Activated CD8-positive, alpha-beta T cell treated with anti-CD3 and anti-CD28 coated beads, Interleukin-2, amount 10 ng/mL, durations not matched to agents 7 days and 5 days (primary cell): ENCODE measurements at regions not wholly inside any gene's neighbourhood (a gene's known extent, or its start where the extent isn't known, plus 50 kb on each side); places are given as distances from the start of the nearest gene placed in this dataset.

Experiments used
- ATAC-seq: fragments of 150-1000 bp; cut with Tn5 transposase; one replicate; pipeline ENCODE4 v1.10.0; 2021; ENCODE audit warnings: moderate library complexity
- CTCF ChIA-PET: fragments of 350-600 bp; sonication (Branson Sonifier 250); formaldehyde crosslinking; loops from one replicate; lab custom pipeline; 2021; ENCODE audit warnings: antibody characterized with exemption; lab: Charles Lee
- POLR2A ChIA-PET: fragments of 350-600 bp; sonication (Branson Sonifier 250); formaldehyde crosslinking; loops from one replicate; lab custom pipeline; 2021; ENCODE audit warnings: antibody characterized with exemption; lab: Charles Lee
- DNase-seq: peaks from one replicate; pipeline ENCODE4 v3.0.0-alpha.2; 2020
- H3K27ac Mint-ChIP-seq: one replicate; pipeline ENCODE4 v1.8.0; 2021; ENCODE audit warnings: mild to moderate bottlenecking, mixed read lengths
- H3K27me3 Mint-ChIP-seq: one replicate; pipeline ENCODE4 v1.8.0; 2021; ENCODE audit warnings: low read depth, mixed read lengths
- H3K36me3 Mint-ChIP-seq: one replicate; pipeline ENCODE4 v1.8.0; 2021; ENCODE audit warnings: low read depth, mixed read lengths
- H3K4me1 Mint-ChIP-seq: one replicate; pipeline ENCODE4 v1.8.0; 2021; ENCODE audit warnings: low read depth, mixed read lengths
- H3K4me3 Mint-ChIP-seq: one replicate; pipeline ENCODE4 v1.8.0; 2021; ENCODE audit warnings: mild to moderate bottlenecking, mixed read lengths
- H3K9me3 Mint-ChIP-seq: one replicate; pipeline ENCODE4 v1.8.0; 2022; ENCODE audit warnings: mixed read lengths; ENCODE audit not compliant: insufficient read depth

DNA sequence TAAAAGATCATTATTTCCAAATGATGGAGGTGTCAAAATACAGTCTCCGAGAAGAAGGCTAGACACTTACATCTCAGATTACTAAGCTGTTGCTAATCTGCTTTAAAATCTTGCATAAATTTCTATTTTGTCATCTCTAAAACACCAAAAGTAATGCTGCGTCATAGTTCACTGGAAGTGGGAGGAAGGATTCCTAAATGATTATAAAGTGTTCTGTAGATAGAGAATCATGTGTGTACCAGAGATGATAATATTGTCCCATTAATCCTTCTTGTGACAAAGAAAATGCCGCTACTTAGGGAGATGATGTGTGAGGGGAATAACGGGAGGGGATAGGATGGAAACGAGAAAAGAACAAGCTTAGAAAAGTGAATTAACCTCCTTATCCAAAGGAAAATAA lies 268.6 kb downstream of the JRKL start:
- CTCF ChIA-PET: no interaction called here

DNA sequence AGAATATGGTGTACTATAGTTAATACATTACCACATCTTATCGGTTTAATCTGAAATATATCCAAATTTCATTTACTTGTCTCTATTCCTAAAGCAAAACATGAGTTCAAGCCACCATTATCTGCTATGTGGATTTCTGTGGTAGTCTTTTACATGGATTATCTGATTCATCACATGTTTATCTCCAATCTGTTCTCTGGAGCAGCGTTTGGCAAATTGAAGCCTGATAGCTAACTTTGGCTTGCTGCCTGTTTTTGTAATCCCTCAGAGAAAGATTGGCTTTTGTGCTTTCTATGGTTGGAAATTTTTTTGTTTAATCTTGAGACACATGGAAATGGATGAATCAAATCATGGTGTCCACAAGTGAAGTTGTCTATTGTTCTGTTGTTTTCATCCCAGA lies 274.3 kb downstream of the JRKL start:
- ChIA-PET CTCF (no interaction called here), POLR2A (no interaction called here)
- H3K9me3 Mint-ChIP-seq: no peaks in the 10 kb centered on the region
- no peak for DNase-seq
- no peak overlapping the region for H3K27ac Mint-ChIP-seq
- no peak for ATAC-seq
- H3K4me3 Mint-ChIP-seq: no peak overlapping the region
- H3K4me1 Mint-ChIP-seq: no peaks in the 10 kb centered on the region
- no peaks in the 10 kb centered on the region for H3K36me3 Mint-ChIP-seq
- H3K27me3 Mint-ChIP-seq: no peaks in the 10 kb centered on the region

More for the DNA sequence above, 268.6 kb downstream of the JRKL start:
- Mint-ChIP-seq H3K27me3 (no peaks in the 10 kb centered on the region), H3K36me3 (no peaks in the 10 kb centered on the region), H3K9me3 (no peaks in the 10 kb centered on the region), H3K4me3 (no peak overlapping the region), H3K4me1 (no peaks in the 10 kb centered on the region), H3K27ac (no peak overlapping the region)
- ATAC-seq: no peak
- no peak for DNase-seq
- POLR2A ChIA-PET: no interaction called here

DNA sequence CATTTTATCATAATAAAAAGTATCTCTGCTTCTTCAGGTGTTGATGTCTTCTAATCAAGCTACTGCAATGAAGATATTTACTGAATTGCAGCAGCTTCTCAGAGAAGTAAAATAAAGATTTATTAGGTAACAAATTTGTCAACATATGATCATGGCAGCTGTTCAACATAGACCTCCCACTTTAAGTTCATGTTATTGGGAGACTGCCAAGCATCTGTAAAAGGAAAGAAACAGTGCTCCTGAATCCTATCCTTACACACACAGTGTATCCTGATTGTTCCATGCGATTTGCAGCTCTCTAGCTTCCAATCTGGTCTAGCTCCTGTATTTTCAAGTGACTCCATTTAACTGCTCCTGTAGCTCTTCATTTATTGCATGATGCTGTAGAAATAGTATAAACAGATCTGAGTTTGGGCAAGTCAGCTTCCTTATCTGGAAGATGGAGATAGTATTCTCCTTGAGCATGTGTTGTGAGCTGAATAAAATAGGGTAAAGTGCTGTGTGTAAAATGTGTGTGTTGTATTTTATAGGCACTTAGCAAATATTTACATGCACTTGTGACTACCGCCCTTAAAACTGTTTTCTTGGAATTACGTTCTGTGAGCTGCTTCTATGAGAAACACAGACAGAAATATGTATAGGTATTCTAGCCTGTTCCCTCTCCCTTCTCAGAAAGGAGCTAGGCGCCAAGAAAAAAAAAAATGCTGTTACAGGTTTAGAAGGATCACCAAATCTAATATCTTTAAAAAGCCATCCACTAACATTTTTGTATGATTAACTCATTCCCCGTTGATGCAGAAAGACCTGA lies 290.6 kb downstream of the JRKL start:
- DNase-seq (no peak), ATAC-seq (no peak)
- no peaks in the 10 kb centered on the region for H3K4me1 Mint-ChIP-seq
- ChIA-PET CTCF (interaction anchor here (1.9 kb wide), 1 partner anchor 216 kb away, joined by 4 read pairs; no protein-coding TSS in a partner anchor), POLR2A (no interaction called here)
- H3K4me3 Mint-ChIP-seq: no peak overlapping the region
- no peaks in the 10 kb centered on the region for H3K36me3 Mint-ChIP-seq
- H3K27ac Mint-ChIP-seq: no peak overlapping the region
- H3K27me3 Mint-ChIP-seq: no peaks in the 10 kb centered on the region
- peaks cover 3% of the 10 kb centered on the region for H3K9me3 Mint-ChIP-seq

DNA sequence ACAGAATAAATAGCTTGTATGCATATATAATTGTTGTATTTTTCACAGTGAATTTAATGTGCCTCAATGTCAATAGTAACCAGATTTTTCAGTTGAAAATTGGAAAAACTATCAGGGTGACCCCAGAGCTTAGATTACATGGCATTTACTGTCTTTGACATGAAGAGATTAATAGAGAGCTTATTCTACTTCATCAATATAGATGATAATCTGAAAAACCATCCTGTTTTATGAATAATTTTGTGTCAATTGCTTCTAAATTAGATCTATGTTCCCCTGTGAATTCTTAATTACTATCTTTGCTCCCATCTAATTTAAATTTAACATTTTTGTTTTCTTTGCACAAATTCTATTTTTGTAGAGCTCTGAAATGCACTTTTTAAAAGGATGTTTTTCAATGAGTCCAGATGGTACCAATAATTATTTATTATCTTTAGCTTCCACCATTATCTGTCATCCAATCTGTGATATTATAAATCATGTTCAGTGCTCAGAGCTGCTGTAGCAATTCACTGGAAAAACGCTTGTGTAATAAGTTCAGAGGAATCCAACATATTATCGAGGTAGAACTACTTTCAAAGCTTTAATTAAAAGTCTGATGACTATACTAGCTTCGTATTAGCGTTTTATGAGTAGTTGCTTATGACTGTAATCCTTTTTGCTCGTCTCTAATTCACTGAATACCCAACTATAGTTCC lies 291.4 kb downstream of the JRKL start:
- ChIA-PET CTCF (interaction anchor here (1.9 kb wide), 1 partner anchor 217 kb away, joined by 4 read pairs; no protein-coding TSS in a partner anchor), POLR2A (no interaction called here)
- Mint-ChIP-seq H3K27ac (no peak overlapping the region), H3K9me3 (peaks cover 3% of the 10 kb centered on the region), H3K36me3 (no peaks in the 10 kb centered on the region), H3K27me3 (no peaks in the 10 kb centered on the region), H3K4me1 (no peaks in the 10 kb centered on the region), H3K4me3 (no peak overlapping the region)
- no peak for ATAC-seq
- no peak for DNase-seq

DNA sequence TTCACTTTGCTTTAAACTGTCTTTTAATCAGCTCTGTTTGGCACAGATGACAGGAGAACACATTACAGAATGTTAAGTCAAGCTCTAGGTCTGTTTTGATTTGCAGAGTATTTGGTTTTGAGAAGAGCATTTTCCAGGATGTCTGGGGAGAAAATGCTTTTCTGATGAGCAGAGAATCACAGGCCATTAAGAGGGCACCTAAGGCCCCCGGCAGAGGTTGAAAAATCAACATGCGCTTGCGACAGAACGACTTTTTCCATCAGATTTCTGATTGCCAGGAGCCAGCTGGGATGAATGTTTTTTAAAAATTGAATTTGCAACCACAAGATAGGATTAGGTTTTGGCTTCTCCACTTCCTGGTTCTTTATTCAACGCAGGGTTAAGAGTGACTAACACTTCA lies 304.5 kb downstream of the JRKL start:
- Mint-ChIP-seq H3K9me3 (no peaks in the 10 kb centered on the region), H3K4me3 (no peak overlapping the region), H3K36me3 (no peaks in the 10 kb centered on the region), H3K4me1 (no peaks in the 10 kb centered on the region), H3K27me3 (no peaks in the 10 kb centered on the region), H3K27ac (no peak overlapping the region)
- ATAC-seq (no peak), DNase-seq (no peak)
- CTCF ChIA-PET: no interaction called here
- POLR2A ChIA-PET: no interaction called here

DNA sequence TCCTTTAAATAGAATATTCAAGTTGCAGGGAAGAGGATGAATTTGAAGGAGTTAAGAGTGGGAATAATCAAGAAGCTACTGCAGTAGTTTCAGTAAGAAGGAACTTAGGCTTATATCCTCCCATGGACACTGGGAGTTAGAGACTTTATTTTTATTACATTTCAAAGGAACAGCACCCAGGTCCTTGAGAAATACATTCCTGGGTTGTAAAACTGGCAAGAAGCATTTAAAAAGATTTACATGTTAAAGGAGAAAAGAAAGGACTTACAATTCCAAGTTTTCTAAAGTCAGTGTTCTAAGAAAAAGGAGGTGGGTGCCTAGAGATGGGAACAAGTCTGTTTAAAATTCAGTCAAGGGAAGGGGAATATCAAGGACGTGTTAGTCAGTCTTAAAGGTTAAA lies 306.9 kb downstream of the JRKL start:
- CTCF ChIA-PET: no interaction called here
- H3K4me1 Mint-ChIP-seq: no peaks in the 10 kb centered on the region

DNA sequence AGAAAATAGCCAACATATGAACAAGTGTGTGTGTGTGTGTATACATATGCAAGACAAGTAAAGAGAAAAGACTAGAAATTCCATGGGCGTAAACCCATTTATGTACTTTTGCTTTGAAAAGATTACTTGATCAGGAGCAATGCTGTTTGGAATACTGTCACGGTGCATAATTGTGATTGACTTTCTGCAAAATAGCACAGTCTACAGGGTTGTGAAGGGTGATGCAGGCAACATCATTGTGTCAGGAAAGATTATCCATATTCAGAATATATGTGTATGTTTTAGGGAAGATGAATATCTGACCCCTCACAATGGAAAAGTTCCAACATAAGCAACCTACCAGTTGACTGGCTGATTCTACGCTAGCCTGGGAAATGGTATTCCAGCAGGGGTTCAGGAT lies 307.7 kb downstream of the JRKL start:
- DNase-seq: no peak
- ATAC-seq: no peak
- Mint-ChIP-seq H3K27me3 (no peaks in the 10 kb centered on the region), H3K4me1 (no peaks in the 10 kb centered on the region), H3K36me3 (no peaks in the 10 kb centered on the region), H3K4me3 (no peak overlapping the region), H3K9me3 (no peaks in the 10 kb centered on the region), H3K27ac (no peak overlapping the region)
- ChIA-PET POLR2A (no interaction called here), CTCF (no interaction called here)

More for the DNA sequence above, 306.9 kb downstream of the JRKL start:
- H3K9me3 Mint-ChIP-seq: no peaks in the 10 kb centered on the region
- ATAC-seq (no peak), DNase-seq (no peak)
- no peak overlapping the region for H3K27ac Mint-ChIP-seq
- POLR2A ChIA-PET: no interaction called here
- no peak overlapping the region for H3K4me3 Mint-ChIP-seq
- H3K27me3 Mint-ChIP-seq: no peaks in the 10 kb centered on the region
- H3K36me3 Mint-ChIP-seq: no peaks in the 10 kb centered on the region

DNA sequence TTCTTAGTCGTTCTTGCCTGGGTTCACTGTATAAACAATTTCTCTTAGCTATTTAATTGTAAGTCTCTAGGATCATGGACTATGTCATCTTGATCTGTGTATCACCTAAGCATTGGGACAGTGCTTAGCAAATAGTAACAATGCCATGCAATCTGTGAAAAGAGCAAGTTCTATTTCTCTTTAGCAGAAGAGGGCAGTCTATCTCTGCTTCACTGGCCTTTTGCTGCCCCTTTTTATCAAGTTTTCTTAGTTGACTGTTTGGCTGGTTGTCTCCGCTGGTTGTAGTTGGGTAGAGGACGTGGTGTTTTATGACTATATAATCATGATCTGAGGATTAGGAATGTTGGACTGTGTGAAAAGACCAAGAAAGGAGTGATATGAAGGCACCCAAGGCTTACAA lies 315.0 kb downstream of the JRKL start:
- ChIA-PET POLR2A (no interaction called here), CTCF (no interaction called here)
- no peak for ATAC-seq

DNA sequence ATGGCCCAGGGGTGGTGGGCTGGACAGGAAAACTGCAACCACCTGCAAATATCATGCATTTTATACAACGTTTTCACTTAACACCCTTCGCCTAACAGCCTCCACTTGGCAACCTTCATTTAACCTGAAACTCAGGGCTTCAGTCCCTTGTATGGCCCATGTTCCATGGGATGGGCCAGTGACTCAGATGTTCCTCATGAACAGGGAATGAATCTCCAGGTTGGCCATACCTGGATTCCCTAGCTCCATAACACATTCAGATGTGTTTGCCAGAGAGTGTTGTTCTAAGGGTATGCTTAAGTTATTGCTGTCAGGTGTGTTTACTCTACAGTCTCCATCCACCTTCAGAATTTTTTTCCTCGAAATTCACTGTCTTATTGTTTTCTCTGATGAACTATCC lies 316.9 kb downstream of the JRKL start:
- ATAC-seq (no peak), DNase-seq (no peak)

More for the DNA sequence above, 315.0 kb downstream of the JRKL start:
- H3K27ac Mint-ChIP-seq: no peak overlapping the region
- no peaks in the 10 kb centered on the region for H3K27me3 Mint-ChIP-seq
- DNase-seq: no peak
- H3K36me3 Mint-ChIP-seq: no peaks in the 10 kb centered on the region
- no peak overlapping the region for H3K4me3 Mint-ChIP-seq
- no peaks in the 10 kb centered on the region for H3K9me3 Mint-ChIP-seq
- H3K4me1 Mint-ChIP-seq: no peaks in the 10 kb centered on the region

DNA sequence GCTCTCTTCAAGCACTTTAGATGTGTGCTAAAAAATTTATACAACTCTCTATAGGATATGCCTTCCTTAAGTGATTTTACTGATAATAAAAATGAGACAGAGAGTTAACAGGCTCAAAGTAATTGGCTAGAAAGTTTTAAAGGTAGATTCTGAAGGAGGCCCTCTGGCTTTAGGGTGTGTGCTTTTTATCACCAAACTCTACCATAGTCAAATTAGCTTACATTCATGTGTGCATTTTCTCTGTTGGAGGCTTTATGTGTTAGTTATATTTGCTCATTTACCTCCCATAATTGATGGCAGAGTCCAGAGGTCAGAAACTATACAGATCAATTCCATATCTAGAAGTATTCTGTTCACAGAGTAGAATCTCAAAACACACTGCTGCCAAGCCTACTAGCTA lies 317.5 kb downstream of the JRKL start:
- no peaks in the 10 kb centered on the region for H3K9me3 Mint-ChIP-seq
- H3K4me1 Mint-ChIP-seq: no peaks in the 10 kb centered on the region
- no peaks in the 10 kb centered on the region for H3K36me3 Mint-ChIP-seq
- no peaks in the 10 kb centered on the region for H3K27me3 Mint-ChIP-seq
- DNase-seq (no peak), ATAC-seq (no peak)
- no peak overlapping the region for H3K27ac Mint-ChIP-seq
- ChIA-PET CTCF (no interaction called here), POLR2A (no interaction called here)
- no peak overlapping the region for H3K4me3 Mint-ChIP-seq

More for the DNA sequence above, 316.9 kb downstream of the JRKL start:
- Mint-ChIP-seq H3K4me3 (no peak overlapping the region), H3K27me3 (no peaks in the 10 kb centered on the region), H3K27ac (no peak overlapping the region), H3K9me3 (no peaks in the 10 kb centered on the region), H3K36me3 (no peaks in the 10 kb centered on the region), H3K4me1 (no peaks in the 10 kb centered on the region)
- ChIA-PET POLR2A (no interaction called here), CTCF (no interaction called here)

DNA sequence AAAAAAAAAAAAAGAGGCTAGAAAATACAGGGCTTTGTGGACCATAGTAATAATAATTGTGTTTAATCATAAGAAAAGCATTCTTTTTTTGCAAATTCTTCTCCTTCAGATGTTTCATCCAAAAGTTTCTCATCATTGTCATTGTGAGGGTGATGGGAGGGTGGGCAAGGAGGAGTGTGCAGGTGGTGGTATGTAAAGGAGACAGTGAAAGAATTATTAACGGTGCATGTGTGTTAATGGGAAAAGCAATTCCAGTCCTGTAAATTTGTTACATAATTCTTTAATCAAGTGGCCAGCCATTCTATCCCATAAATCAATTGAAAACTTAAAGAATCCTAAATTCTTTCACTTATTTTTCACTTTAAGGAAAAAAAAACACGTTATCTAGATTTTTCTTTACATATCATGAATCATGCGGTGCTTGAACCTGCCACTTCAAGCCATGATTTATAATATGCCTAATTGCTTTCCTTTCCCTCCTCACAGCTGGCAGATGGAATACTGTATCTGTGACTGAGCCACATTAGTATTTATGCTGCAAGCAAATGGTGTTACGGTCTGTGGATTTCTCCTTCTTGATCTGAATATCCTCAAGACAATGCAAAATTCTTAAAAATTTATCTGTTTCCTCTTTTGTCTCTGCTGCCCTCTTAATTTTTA lies 318.5 kb downstream of the JRKL start:
- POLR2A ChIA-PET: no interaction called here
- Mint-ChIP-seq H3K27me3 (no peaks in the 10 kb centered on the region), H3K9me3 (no peaks in the 10 kb centered on the region), H3K4me1 (no peaks in the 10 kb centered on the region), H3K4me3 (no peak overlapping the region), H3K27ac (no peak overlapping the region), H3K36me3 (no peaks in the 10 kb centered on the region)
- no peak for ATAC-seq
- DNase-seq: no peak
- CTCF ChIA-PET: no interaction called here

DNA sequence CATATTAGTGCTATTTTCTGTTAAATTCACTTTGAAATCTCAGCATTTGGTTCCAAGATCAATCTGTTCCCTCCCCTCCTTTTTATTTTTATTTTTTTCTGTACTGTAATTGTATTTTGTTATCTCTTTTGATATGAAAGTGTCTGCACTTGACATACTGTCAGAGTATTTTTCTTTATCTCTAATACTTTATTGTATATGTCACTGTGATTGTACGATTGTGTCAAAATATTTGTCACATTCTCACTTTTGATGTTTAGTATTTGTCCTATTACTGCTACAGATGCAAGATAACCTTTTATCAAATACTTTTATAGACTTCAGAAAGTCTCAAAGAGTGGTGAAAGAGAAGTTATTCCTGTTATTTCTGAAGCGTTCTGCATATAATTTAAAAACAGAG lies 323.5 kb downstream of the JRKL start:
- no peak for ATAC-seq
- CTCF ChIA-PET: no interaction called here
- H3K4me3 Mint-ChIP-seq: no peak overlapping the region

More for the DNA sequence above, 323.5 kb downstream of the JRKL start:
- Mint-ChIP-seq H3K27me3 (no peaks in the 10 kb centered on the region), H3K4me1 (no peaks in the 10 kb centered on the region), H3K36me3 (no peaks in the 10 kb centered on the region), H3K9me3 (no peaks in the 10 kb centered on the region), H3K27ac (no peak overlapping the region)
- POLR2A ChIA-PET: no interaction called here
- no peak for DNase-seq
